GM12878 (cell line): ENCODE measurements at regions not wholly inside any gene's neighbourhood (a gene's known extent, or its start where the extent isn't known, plus 50 kb on each side); places are given as distances from the start of the nearest gene placed in this dataset.

Experiments
- BCL11A ChIP-seq: IDR thresholded peaks from 2 replicates; pipeline ENCODE4 v1.6.1; 2011; ENCODE audit warnings: low read depth, low read length
- CREB1 ChIP-seq: IDR thresholded peaks from 2 replicates; pipeline ENCODE4 v1.6.1; 2012; ENCODE audit warnings: low read depth, mild to moderate bottlenecking, inconsistent platforms
- CTCF ChIP-seq, 3 experiments: IDR thresholded peaks in 2 of 3; conservative IDR thresholded peaks in 1 of 3; 2 replicates each; pipeline ENCODE4 v1.5.1; 2011; ENCODE audit warnings: low read depth in 3 of 3, low read length in 3 of 3, mild to moderate bottlenecking in 3 of 3, control low read depth in 2 of 3, moderate library complexity in 2 of 3, inconsistent platforms in 1 of 3, mixed read lengths in 1 of 3; ENCODE audit not compliant: control insufficient read depth in 2 of 3, insufficient read depth in 1 of 3; ENCODE audit errors: extremely low read depth in 1 of 3
- EGR1 ChIP-seq, 2 experiments: IDR thresholded peaks; 1 replicate in 1 of 2; 2 replicates in 1 of 2; pipeline ENCODE4 v1.6.1; 2011 to 2012; ENCODE audit warnings: low read depth in 2 of 2, low read length in 2 of 2, borderline replicate concordance in 1 of 2, mild to moderate bottlenecking in 1 of 2, moderate library complexity in 1 of 2
- EP300 ChIP-seq, 2 experiments: fragments of 150-350 bp in 1 of 2; IDR thresholded peaks; 2 replicates each; pipeline ENCODE4 v1.6.1; 2011 to 2012; ENCODE audit warnings: low read depth in 2 of 2, low read length in 2 of 2, borderline replicate concordance in 1 of 2, improper control_type of control experiment in 1 of 2, inconsistent platforms in 1 of 2; ENCODE audit not compliant: control insufficient read depth in 1 of 2
- ESRRA ChIP-seq: IDR thresholded peaks from 2 replicates; pipeline ENCODE4 v1.6.1; 2012; ENCODE audit warnings: mild to moderate bottlenecking, low read length, improper control_type of control experiment
- EZH2 ChIP-seq: IDR thresholded peaks from 2 replicates; pipeline ENCODE4 v1.6.1; 2012; ENCODE audit warnings: low read depth, mild to moderate bottlenecking, control low read depth, inconsistent platforms, low read length, borderline replicate concordance; ENCODE audit not compliant: control insufficient read depth
- POLR2A ChIP-seq: IDR thresholded peaks from 2 replicates; pipeline ENCODE4 v1.6.1; 2011; ENCODE audit warnings: low read depth, mild to moderate bottlenecking, low read length
- RCOR1 ChIP-seq: conservative IDR thresholded peaks from 2 replicates; pipeline ENCODE4 v1.6.1; 2012; ENCODE audit warnings: low read depth, low read length, improper control_type of control experiment
- SP1 ChIP-seq: IDR thresholded peaks from one replicate; pipeline ENCODE4 v1.6.1; 2011; ENCODE audit warnings: low read depth, low read length
- TAF1 ChIP-seq: IDR thresholded peaks from 2 replicates; pipeline ENCODE4 v1.6.1; 2011; ENCODE audit warnings: mild to moderate bottlenecking, low read depth, low read length, borderline replicate concordance
- TF ChIP-seq, protein P1 (sequence below): fragments of 450-650 bp; IDR thresholded peaks from 2 replicates; pipeline ENCODE4 v1.6.1; 2014; ENCODE audit warnings: mild to moderate bottlenecking

GRCh38 chr4:120506536-120506935 is 416.0 kb downstream of the PRDM5 start:
- TF ChIP-seq EZH2 (no peak), POLR2A (no peak), EP300 (IDR thresholded peaks at IDR 0.05; ENCODE audit: borderline replicate concordance in 1 of 2, control insufficient read depth in 1 of 2, low read depth in 2 of 2, low read length in 2 of 2) (no peak), BCL11A (no peak), EGR1 (IDR thresholded peaks at IDR 0.05; ENCODE audit: borderline replicate concordance in 1 of 2, low read depth in 2 of 2, low read length in 2 of 2) (no peak), CTCF (IDR thresholded peaks at IDR 0.05 in 2 of 3, conservative IDR thresholded peaks at IDR 0.05 in 1 of 3; ENCODE audit: control insufficient read depth in 2 of 3, extremely low read depth in 1 of 3, insufficient read depth in 1 of 3, low read depth in 3 of 3, low read length in 3 of 3) (no peak), TAF1 (no peak), RCOR1 (no peak), CREB1 (no peak), SP1 (no peak), ESRRA (no peak)
- TF ChIP-seq, protein P1, sequence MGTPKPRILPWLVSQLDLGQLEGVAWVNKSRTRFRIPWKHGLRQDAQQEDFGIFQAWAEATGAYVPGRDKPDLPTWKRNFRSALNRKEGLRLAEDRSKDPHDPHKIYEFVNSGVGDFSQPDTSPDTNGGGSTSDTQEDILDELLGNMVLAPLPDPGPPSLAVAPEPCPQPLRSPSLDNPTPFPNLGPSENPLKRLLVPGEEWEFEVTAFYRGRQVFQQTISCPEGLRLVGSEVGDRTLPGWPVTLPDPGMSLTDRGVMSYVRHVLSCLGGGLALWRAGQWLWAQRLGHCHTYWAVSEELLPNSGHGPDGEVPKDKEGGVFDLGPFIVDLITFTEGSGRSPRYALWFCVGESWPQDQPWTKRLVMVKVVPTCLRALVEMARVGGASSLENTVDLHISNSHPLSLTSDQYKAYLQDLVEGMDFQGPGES: no peak
